Liver (tissue), 3 donors: ENCODE measurements at regions not wholly inside any gene's neighbourhood (a gene's known extent, or its start where the extent isn't known, plus 50 kb on each side); places are given as distances from the start of the nearest gene placed in this dataset.

Source experiments
- CTCF ChIP-seq: fragments of 150-350 bp; IDR thresholded peaks from 2 replicates; pipeline ENCODE4 v1.5.1; 2017; ENCODE audit warnings: improper control_type of control experiment, low read depth, low read length; ENCODE audit not compliant: missing input control
- EGR1 ChIP-seq, 2 donors: IDR thresholded peaks; 2 replicates each; pipeline ENCODE4 v1.6.1; 2016 to 2018; ENCODE audit warnings: antibody characterized with exemption in 2 of 2, low read depth in 2 of 2
- FOXA1 ChIP-seq: IDR thresholded peaks from 2 replicates; pipeline ENCODE4 v1.6.1; 2016; ENCODE audit warnings: antibody characterized with exemption
- GABPA ChIP-seq, 2 donors: IDR thresholded peaks in 1 of 2; conservative IDR thresholded peaks in 1 of 2; 2 replicates each; pipeline ENCODE4 v1.6.1; 2016; ENCODE audit warnings: antibody characterized with exemption in 2 of 2, mild to moderate bottlenecking in 1 of 2, moderate library complexity in 1 of 2
- HNF4A ChIP-seq, 2 donors: conservative IDR thresholded peaks; 2 replicates each; pipeline ENCODE4 v1.6.1; 2016; ENCODE audit warnings: antibody characterized with exemption in 2 of 2, mild to moderate bottlenecking in 2 of 2
- JUND ChIP-seq, 2 donors: IDR thresholded peaks; 2 replicates each; pipeline ENCODE4 v1.6.1; 2016; ENCODE audit warnings: antibody characterized with exemption in 2 of 2
- MAX ChIP-seq: IDR thresholded peaks from 2 replicates; pipeline ENCODE4 v1.6.1; 2016; ENCODE audit warnings: antibody characterized with exemption
- RAD21 ChIP-seq, 2 donors: IDR thresholded peaks; 2 replicates each; pipeline ENCODE4 v1.6.1; 2016; ENCODE audit warnings: antibody characterized with exemption in 2 of 2, mild to moderate bottlenecking in 2 of 2
- REST ChIP-seq: IDR thresholded peaks from 2 replicates; pipeline ENCODE4 v1.6.1; 2016; ENCODE audit warnings: antibody characterized with exemption, mild to moderate bottlenecking
- RXRA ChIP-seq, 2 donors: IDR thresholded peaks; 2 replicates each; pipeline ENCODE4 v1.6.1; 2017 to 2018; ENCODE audit warnings: antibody characterized with exemption in 2 of 2, mild to moderate bottlenecking in 1 of 2
- SP1 ChIP-seq: IDR thresholded peaks from 2 replicates; pipeline ENCODE4 v1.6.1; 2018; ENCODE audit warnings: antibody characterized with exemption, mild to moderate bottlenecking
- TAF1 ChIP-seq: conservative IDR thresholded peaks from 2 replicates; pipeline ENCODE4 v1.6.1; 2016; ENCODE audit warnings: antibody characterized with exemption, mild to moderate bottlenecking
- YY1 ChIP-seq: IDR thresholded peaks from 2 replicates; pipeline ENCODE4 v1.6.1; 2016; ENCODE audit warnings: antibody characterized with exemption, mild to moderate bottlenecking
- ZBTB33 ChIP-seq: IDR thresholded peaks from 2 replicates; pipeline ENCODE4 v1.6.1; 2016; ENCODE audit warnings: antibody characterized with exemption
- donor health status: healthy.
- donor health status: healthy.

GRCh38 chr18:27862041-27862682 lies 314.8 kb downstream of the CDH2 start:
- TF ChIP-seq FOXA1 (no peak), TAF1 (no peak), CTCF (no peak), HNF4A (conservative IDR thresholded peaks at IDR 0.05) (no peak), GABPA (IDR thresholded peaks at IDR 0.05 in 1 of 2, conservative IDR thresholded peaks at IDR 0.05 in 1 of 2) (no peak), EGR1 (IDR thresholded peaks at IDR 0.05; ENCODE audit: low read depth in 2 of 2) (no peak), REST (no peak), YY1 (no peak), RAD21 (IDR thresholded peaks at IDR 0.05) (no peak), SP1 (no peak), JUND (IDR thresholded peaks at IDR 0.05) (no peak), RXRA (IDR thresholded peaks at IDR 0.05) (no peak), ZBTB33 (no peak), MAX (no peak)
